GM12878 (cell line): ENCODE measurements at regions not wholly inside any gene's neighbourhood (a gene's known extent, or its start where the extent isn't known, plus 50 kb on each side); places are given as distances from the start of the nearest gene placed in this dataset.

Experiments
- FOXM1 ChIP-seq: IDR thresholded peaks from 2 replicates; pipeline ENCODE4 v1.6.1; 2012; ENCODE audit warnings: low read depth, mild to moderate bottlenecking, inconsistent platforms, low read length, moderate library complexity
- POLR2A ChIP-seq: IDR thresholded peaks from 2 replicates; pipeline ENCODE4 v1.6.1; 2011; ENCODE audit warnings: low read depth, mild to moderate bottlenecking, low read length
- POU2F2 ChIP-seq: IDR thresholded peaks from 3 replicates; pipeline ENCODE4 v1.6.1; 2011; ENCODE audit warnings: low read depth, mild to moderate bottlenecking, low read length, borderline replicate concordance
- RAD21 ChIP-seq: IDR thresholded peaks from 2 replicates; pipeline ENCODE4 v1.6.1; 2011; ENCODE audit warnings: mild to moderate bottlenecking, low read depth, low read length, moderate library complexity; ENCODE audit not compliant: insufficient read depth
- SPI1 ChIP-seq: IDR thresholded peaks from 2 replicates; pipeline ENCODE4 v1.6.1; 2011; ENCODE audit warnings: low read depth, mild to moderate bottlenecking, low read length, moderate library complexity, borderline replicate concordance; ENCODE audit not compliant: insufficient read depth
- YY1 ChIP-seq: IDR thresholded peaks from 2 replicates; pipeline ENCODE4 v1.6.1; 2011; ENCODE audit warnings: low read depth, mild to moderate bottlenecking, low read length
- ZZZ3 ChIP-seq: IDR thresholded peaks from 2 replicates; pipeline ENCODE4 v1.6.1; 2011; ENCODE audit warnings: low read depth; ENCODE audit not compliant: control insufficient read depth, insufficient read length
- TF ChIP-seq, protein P1 (sequence below): IDR thresholded peaks from 2 replicates; pipeline ENCODE4 v1.6.1; 2012; ENCODE audit warnings: low read depth, low read length, improper control_type of control experiment

DNA sequence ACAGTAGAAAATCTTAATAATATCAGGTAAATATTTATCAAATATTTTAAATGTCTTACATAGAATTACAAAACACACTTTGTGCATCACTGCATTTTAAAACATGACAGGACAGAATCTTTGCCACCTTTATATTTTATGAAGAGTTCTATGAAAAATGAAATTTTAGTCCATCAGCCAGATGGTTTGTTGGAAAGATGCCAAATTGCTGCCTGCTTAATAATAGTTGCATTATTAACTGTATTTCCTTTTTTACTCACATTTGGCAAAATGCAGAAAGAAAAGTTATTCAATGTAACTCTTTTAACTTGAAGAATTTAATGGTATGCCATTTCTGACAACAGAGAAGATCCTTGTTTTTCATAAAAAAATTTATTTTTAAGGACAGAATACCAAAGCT, 1271.6 kb downstream of the NSUN3 start:
- no peak for TF ChIP-seq RAD21
- no peak for TF ChIP-seq YY1
- TF ChIP-seq SPI1: no peak
- no peak for TF ChIP-seq FOXM1
- TF ChIP-seq POLR2A: no peak
- no peak for TF ChIP-seq ZZZ3
- TF ChIP-seq, protein P1, sequence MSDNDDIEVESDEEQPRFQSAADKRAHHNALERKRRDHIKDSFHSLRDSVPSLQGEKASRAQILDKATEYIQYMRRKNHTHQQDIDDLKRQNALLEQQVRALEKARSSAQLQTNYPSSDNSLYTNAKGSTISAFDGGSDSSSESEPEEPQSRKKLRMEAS: no peak
- no peak for TF ChIP-seq POU2F2
